Central memory CD4-positive, alpha-beta T cell (primary cell): ENCODE measurements at regions not wholly inside any gene's neighbourhood (a gene's known extent, or its start where the extent isn't known, plus 50 kb on each side); places are given as distances from the start of the nearest gene placed in this dataset.
"Not testable (repeated sequence)": the region's sequence is repeated elsewhere in the genome, so short reads cannot be mapped to it uniquely, and the experiment has no call there.

Source experiments
- DNase-seq: peaks from one replicate; pipeline ENCODE4 v3.0.0; 2022

GRCh38 chr1:194043984-194044755, 857.8 kb upstream of the B3GALT2 start:
- DNase-seq = no peak

- DNase-seq = no peak
Measured at GRCh38 chr1:194042736-194043135, 856.3 kb upstream of the B3GALT2 start.

- DNase-seq = no peak
Measured at GRCh38 chr1:194040496-194040895, 854.1 kb upstream of the B3GALT2 start.

GRCh38 chr1:194039578-194039977, 853.2 kb upstream of the B3GALT2 start:
- no peak for DNase-seq

- DNase-seq = no peak
Measured at GRCh38 chr1:194033646-194034045, 847.2 kb upstream of the B3GALT2 start.

GRCh38 chr1:194028002-194028401, 841.6 kb upstream of the B3GALT2 start:
- no peak for DNase-seq

- no peak for DNase-seq
Measured at GRCh38 chr1:194026422-194026821, 840.0 kb upstream of the B3GALT2 start.

- no peak for DNase-seq
Measured at GRCh38 chr1:194024659-194025058, 838.2 kb upstream of the B3GALT2 start.

GRCh38 chr1:194014014-194014413, 827.6 kb upstream of the B3GALT2 start:
- no peak for DNase-seq

GRCh38 chr1:194013561-194013960, 827.1 kb upstream of the B3GALT2 start:
- no peak for DNase-seq

GRCh38 chr1:194004146-194004545, 817.7 kb upstream of the B3GALT2 start:
- DNase-seq = no peak

- not testable (repeated sequence) for DNase-seq
Measured at GRCh38 chr1:194001726-194002350, 815.4 kb upstream of the B3GALT2 start.

GRCh38 chr1:193988885-193989284, 802.5 kb upstream of the B3GALT2 start:
- no peak for DNase-seq

- no peak for DNase-seq
Measured at GRCh38 chr1:193979219-193979618, 792.8 kb upstream of the B3GALT2 start.

- DNase-seq = no peak
Measured at GRCh38 chr1:193974286-193974798, 787.9 kb upstream of the B3GALT2 start.

GRCh38 chr1:193973428-193973827, 787.0 kb upstream of the B3GALT2 start:
- DNase-seq = no peak

- no peak for DNase-seq
Measured at GRCh38 chr1:193971595-193971994, 785.2 kb upstream of the B3GALT2 start.

GRCh38 chr1:193960499-193960898, 774.1 kb upstream of the B3GALT2 start:
- DNase-seq = no peak

- DNase-seq = no peak
Measured at GRCh38 chr1:193960040-193960439, 773.6 kb upstream of the B3GALT2 start.

GRCh38 chr1:193957556-193958095, 771.2 kb upstream of the B3GALT2 start:
- DNase-seq = no peak

- DNase-seq = no peak
Measured at GRCh38 chr1:193952778-193953374, 766.5 kb upstream of the B3GALT2 start.

GRCh38 chr1:193951984-193952383, 765.6 kb upstream of the B3GALT2 start:
- DNase-seq = no peak

- no peak for DNase-seq
Measured at GRCh38 chr1:193944454-193944853, 758.0 kb upstream of the B3GALT2 start.

- DNase-seq = no peak
Measured at GRCh38 chr1:193940176-193940575, 753.8 kb upstream of the B3GALT2 start.
